H1 (cell line): ENCODE measurements at regions not wholly inside any gene's neighbourhood (a gene's known extent, or its start where the extent isn't known, plus 50 kb on each side); places are given as distances from the start of the nearest gene placed in this dataset.

ENCODE experiments used
- RBBP5 ChIP-seq: IDR thresholded peaks from 2 replicates; pipeline ENCODE4 v1.7.1; 2012; ENCODE audit warnings: low read depth, mild to moderate bottlenecking, inconsistent platforms, low read length, moderate library complexity, borderline replicate concordance
- RFX5 ChIP-seq: IDR thresholded peaks from 2 replicates; pipeline ENCODE4 v1.6.1; 2011; ENCODE audit warnings: low read depth, low read length, improper control_type of control experiment, borderline replicate concordance
- SUZ12 ChIP-seq: fragments of 200-600 bp; sonication (generic); IDR thresholded peaks from 2 replicates; pipeline ENCODE4 v1.6.1; 2012; ENCODE audit warnings: mild to moderate bottlenecking, inconsistent platforms, low read length, moderate library complexity, mixed read lengths
- YY1 ChIP-seq: IDR thresholded peaks from 2 replicates; pipeline ENCODE4 v1.6.1; 2011; ENCODE audit warnings: low read depth, mild to moderate bottlenecking, low read length
- TF ChIP-seq, protein P1 (sequence below), 3 experiments: IDR thresholded peaks; 1 replicate in 2 of 3; 2 replicates in 1 of 3; pipeline versions ENCODE4 v1.5.1 to v1.6.1; 2011; ENCODE audit warnings: low read length in 3 of 3, mild to moderate bottlenecking in 3 of 3, inconsistent platforms in 2 of 3, low read depth in 1 of 3, moderate library complexity in 1 of 3; ENCODE audit not compliant: insufficient read depth in 1 of 3; ENCODE audit errors: control extremely low read depth in 1 of 3

DNA sequence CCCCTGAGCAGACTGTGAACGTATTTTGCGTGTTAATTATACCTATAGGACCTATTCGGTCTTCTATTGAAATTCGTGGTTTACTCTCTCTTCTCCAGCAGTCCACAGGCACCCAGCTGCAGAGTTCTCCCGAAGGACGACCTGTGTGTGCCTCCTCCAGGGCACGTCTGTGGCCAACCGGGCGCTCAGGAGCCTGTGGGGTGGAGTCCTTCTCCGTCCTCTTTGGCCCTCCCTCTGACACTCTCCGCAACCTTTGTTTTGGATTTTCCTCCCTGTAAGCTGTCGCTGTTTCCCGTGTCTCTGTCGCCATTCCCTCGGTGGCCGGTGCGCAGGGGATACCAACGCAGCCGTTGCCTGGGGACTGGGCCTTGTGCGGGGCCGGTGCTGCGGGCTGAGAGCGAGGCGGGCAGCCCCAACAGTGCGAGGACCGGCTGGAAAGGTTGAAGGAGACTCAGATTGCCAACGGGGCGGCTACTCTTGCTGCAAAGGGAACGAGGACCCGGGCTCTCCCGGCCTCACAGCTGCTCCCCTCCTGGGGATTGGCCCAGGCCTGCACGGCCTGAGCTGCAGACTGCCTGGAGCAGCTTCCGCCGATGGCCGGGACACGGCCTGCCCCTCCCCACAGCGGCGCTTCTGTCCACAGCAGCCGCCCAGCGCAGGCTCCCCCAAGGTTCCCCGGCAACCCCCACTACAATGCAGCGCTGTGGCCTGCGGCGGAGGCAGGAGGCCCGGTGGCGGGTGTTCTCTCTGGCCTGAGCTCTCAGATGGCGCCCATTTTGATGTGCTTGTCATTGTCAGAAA, 221.0 kb downstream of the MTX2 start (continued):
- TF ChIP-seq RFX5 (no peak), YY1 (peak; percentile 74; the same call in 1 of the 2 replicates), SUZ12 (peak; percentile 46; the same call in 1 of the 2 replicates), RBBP5 (peak; percentile 59; the same call in 1 of the 2 replicates)
- TF ChIP-seq, protein P1, sequence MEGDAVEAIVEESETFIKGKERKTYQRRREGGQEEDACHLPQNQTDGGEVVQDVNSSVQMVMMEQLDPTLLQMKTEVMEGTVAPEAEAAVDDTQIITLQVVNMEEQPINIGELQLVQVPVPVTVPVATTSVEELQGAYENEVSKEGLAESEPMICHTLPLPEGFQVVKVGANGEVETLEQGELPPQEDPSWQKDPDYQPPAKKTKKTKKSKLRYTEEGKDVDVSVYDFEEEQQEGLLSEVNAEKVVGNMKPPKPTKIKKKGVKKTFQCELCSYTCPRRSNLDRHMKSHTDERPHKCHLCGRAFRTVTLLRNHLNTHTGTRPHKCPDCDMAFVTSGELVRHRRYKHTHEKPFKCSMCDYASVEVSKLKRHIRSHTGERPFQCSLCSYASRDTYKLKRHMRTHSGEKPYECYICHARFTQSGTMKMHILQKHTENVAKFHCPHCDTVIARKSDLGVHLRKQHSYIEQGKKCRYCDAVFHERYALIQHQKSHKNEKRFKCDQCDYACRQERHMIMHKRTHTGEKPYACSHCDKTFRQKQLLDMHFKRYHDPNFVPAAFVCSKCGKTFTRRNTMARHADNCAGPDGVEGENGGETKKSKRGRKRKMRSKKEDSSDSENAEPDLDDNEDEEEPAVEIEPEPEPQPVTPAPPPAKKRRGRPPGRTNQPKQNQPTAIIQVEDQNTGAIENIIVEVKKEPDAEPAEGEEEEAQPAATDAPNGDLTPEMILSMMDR (IDR thresholded peaks at IDR 0.05; ENCODE audit: control extremely low read depth in 1 of 3, insufficient read depth in 1 of 3, low read depth in 1 of 3, low read length in 3 of 3), result no peak
- TF ChIP-seq, all 59 proteins: peak for 11
